HepG2 (cell line): ENCODE measurements at regions not wholly inside any gene's neighbourhood (a gene's known extent, or its start where the extent isn't known, plus 50 kb on each side); places are given as distances from the start of the nearest gene placed in this dataset.

ENCODE experiments used
- ATF1 ChIP-seq: IDR thresholded peaks from 2 replicates; pipeline ENCODE4 v1.6.1; 2016; ENCODE audit warnings: mild to moderate bottlenecking, control low read depth
- POLR2A ChIP-seq, 2 experiments: IDR thresholded peaks; 2 replicates each; pipeline ENCODE4 v1.6.1; 2011; ENCODE audit warnings: low read depth in 2 of 2, low read length in 2 of 2, mild to moderate bottlenecking in 1 of 2, moderate library complexity in 1 of 2; ENCODE audit not compliant: insufficient read depth in 1 of 2
- SIX1 ChIP-seq: sonication (generic); formaldehyde crosslinking; IDR thresholded peaks from 2 replicates; pipeline ENCODE4 v1.4.0; 2020; ENCODE audit warnings: missing genetic modification reagents, borderline replicate concordance
- ZBTB3 ChIP-seq: sonication (generic); formaldehyde crosslinking; IDR thresholded peaks from 2 replicates; pipeline ENCODE4 v1.4.0; 2020; ENCODE audit warnings: low read depth, mild to moderate bottlenecking, moderate library complexity, missing genetic modification reagents, borderline replicate concordance

DNA sequence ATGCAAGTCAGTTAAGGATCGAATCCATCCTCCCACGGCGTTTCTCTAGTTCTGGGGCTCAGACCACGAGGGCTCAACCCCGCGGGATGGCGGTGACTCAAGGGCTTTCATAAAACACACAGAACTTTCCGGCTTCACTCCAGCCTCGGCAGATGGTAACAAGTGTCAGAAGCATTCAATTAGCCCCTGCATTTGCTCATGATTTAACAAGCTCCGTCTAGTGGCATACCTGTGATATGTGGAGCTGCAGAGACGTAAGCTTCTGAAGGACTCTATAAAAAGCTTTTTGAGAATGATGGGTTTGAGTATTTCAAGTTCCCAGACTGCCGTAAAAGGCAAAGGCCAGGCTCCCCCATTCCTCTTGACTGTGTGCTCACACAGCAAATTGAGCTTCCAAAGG lies 91.3 kb upstream of the SEC14L1 start:
- TF ChIP-seq POLR2A (IDR thresholded peaks at IDR 0.05; ENCODE audit: insufficient read depth in 1 of 2, low read depth in 2 of 2, low read length in 2 of 2) (no peak), SIX1 (CRISPR knock-in tag) (no peak), ZBTB3 (CRISPR knock-in tag) (no peak), ATF1 (CRISPR knock-in tag) (no peak)
